GM18511 (cell line): ENCODE measurements at regions not wholly inside any gene's neighbourhood (a gene's known extent, or its start where the extent isn't known, plus 50 kb on each side); places are given as distances from the start of the nearest gene placed in this dataset.

Experiments used
- ATAC-seq: cut with Tn5 transposase; IDR thresholded peaks from one replicate; pipeline ENCODE4 v1.9.1; 2021; ENCODE audit warnings: mild to moderate bottlenecking, moderate library complexity; ENCODE audit not compliant: unreplicated experiment

DNA sequence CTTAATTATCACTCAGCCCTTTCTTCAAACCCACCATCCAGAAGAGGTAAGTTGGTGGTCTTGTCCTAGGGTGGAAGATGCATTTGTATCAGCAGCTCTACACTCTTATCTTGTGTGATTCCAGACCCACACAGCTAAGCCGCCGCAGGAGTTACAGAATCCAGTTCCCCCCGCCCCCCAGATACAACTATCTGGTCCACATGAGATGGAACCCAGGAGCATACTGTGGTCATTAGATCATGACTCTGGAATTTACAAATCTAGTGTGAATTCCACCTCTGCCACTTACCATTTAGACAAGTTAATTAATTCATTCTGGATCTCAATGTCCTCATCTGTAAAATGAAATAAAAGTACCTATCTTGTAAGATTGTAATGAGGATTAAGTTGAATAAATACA lies 486.4 kb downstream of the BCL11A start:
- ATAC-seq, result no peak

DNA sequence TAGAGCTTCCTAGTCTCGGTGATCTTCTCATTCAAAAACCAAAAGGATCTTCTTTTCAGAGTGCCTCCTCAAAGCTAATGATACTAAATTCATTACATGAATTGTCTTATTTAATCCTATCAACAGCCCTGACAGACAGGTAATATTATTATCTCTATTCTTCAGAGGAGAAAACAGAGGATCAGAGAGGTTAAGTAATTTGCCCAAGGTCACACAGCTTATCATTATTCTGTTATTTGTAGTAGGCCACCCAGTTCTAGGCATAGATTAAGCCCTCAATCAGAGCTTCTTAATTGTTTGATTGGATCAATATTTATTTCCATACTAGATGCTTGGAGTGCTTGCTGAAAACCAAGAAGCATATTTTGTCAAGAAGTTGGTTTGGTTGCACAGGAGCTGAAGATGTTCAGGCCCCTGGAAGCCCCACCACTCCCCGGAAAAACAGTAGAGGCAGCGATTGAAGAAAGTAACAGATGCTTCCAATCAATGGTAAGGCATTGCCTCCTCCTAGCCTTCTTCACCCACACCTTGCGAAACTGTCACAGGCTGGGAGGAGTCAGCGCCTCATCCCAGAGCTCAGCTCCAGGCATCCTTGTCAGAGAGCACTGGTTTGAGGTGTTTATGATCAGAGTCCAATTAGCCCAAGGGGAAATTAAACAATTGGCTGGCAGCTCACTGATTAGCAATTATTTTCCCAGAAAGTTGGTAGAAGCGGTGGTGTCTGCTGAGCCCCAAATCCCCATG lies 487.2 kb downstream of the BCL11A start:
- no peak for ATAC-seq

- ATAC-seq, result no peak
Observed at GRCh38 chr2:60064687-60065389, 488.6 kb downstream of the BCL11A start.

DNA sequence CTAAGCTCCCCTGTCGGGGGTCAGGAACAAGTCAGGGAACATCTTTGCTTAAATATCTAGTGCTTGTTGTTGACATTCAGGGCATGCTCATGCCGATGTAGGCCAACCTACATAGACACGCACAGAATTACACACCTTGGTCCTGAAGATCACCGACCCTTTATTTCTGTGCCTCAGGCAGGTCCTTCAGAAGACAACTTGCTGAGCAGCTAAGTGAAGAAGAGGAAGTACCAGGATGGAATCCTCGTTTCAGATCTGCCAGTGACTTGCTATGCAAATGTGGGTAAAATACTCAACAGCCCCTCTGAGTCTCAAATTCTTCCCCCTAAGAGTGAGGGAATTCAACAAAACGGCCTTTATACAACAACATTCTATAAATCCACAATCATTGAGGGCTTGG lies 494.7 kb downstream of the BCL11A start:
- ATAC-seq, result no peak

- ATAC-seq, result no peak
Observed at GRCh38 chr2:60054571-60055340, 498.7 kb downstream of the BCL11A start.

DNA sequence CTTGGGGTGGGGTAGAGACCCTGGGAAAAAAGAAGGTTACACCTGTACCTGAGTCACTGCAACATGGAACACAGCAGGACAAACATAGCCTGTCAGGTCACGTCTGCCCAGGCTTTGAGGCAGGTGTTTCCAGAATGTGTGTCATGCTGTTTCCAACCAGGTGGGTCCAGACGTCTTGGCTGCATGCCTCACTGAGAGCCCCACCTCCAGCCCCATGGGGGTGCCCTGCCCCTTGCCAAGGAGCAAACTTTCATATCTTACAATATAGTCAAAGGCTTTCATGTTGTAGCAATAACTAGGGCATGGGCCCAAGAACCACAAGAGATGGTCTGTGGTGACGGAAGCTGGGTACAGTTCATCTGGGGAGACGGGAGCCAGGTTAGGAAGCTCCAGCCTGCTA lies 499.7 kb downstream of the BCL11A start:
- no peak for ATAC-seq

DNA sequence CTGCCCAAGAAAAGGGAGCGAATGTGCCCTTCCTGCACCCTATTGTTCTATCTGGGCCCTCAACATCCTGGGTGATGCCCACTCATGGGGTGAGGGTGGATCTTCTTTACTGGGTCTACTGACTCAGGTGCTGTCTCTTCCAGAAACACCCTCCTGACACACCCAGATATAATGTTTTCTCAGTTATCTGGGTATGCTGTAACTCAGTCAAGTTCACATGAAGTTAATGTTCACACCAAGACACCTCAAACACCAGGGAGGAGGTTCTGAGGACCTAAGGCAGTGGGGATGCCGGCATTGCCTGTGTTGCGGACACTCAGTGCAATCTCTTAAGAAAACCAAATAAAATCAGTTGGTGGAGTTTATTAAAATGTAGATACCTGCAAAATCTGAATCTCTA lies 500.9 kb downstream of the BCL11A start:
- no peak for ATAC-seq

DNA sequence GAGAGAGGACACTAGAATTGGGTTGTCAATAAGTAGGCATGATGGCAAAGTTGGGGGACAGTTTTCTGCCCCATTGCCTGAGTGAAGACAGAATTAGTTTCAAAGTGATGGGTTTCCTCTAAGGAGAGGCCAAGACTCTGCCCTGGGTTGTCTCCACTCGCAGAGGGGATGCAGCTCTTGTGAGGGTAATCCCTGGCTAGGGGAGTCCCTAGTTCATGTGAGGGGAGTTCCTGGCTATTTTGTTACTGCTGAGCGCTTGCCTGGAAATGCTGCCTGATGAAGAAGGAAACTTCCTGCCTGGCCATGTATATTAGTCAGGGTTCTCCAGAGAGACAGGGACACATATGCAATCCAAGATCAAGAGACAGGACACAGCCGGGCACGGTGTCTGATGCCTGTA lies 501.5 kb downstream of the BCL11A start:
- no peak for ATAC-seq

DNA sequence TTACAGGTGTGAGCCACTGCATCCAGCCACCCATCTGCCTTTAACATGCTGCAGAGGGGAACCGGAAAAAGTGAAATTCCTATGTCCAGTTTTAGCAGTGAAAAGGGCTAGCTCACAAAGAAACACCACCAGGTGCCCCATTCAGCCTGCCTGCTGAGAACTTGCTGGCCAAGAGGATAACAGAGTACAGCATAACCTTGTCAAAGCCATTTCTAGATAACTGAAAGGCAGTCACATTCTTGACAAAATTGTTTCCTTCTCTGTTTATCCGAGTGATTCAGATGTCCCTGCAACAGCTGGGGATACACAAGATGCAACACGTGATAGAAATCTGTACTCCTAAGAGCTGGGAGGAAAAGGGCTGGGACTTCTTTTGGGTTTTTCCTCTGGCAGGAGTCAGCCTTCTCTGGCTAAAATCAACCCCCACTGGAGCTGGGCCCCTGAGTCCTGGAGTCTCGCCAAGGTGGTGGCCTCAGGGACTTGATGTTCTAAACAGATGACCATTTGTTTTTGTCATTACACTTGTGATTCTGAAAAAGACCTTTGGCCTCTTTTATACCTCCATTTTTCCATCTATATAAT lies 505.4 kb downstream of the BCL11A start:
- no peak for ATAC-seq

- no peak for ATAC-seq
Observed at GRCh38 chr2:60047347-60047746, 506.1 kb downstream of the BCL11A start.

DNA sequence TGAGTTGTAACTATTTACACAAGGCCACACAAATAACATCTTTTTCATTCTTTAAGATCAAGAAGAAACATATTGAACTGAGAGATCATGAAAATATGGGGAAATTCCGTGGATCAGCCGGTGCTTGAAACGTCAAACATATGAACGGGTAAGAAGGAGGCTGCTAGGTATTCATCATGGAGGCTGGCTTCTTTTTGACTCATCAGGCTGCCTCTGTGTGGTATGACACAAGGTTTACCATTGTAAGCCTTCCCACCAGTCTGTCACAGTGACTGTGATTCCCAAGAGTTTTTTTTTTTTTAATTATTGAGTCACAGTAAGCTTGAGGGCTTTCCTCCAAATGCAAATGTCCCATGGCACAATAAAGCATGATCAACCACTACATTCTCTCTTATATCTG lies 506.9 kb downstream of the BCL11A start:
- ATAC-seq, result no peak

DNA sequence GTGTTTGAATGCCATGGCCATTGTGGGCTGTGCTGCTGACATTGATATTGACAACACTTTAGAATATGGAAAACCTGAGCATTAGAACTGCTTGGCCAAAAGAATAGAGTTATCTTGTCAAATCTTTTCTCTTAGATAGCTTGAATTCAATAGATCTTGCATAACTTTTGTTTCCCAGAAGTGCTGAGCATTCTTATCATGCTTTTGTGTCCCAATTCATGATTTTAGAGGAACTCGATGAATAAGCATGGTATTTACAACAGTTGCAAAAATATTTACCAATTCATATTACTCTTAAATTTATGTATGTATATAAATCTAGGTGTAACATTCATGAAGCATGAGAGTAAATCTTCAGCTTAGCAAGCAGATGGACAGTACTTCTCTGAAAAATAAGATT lies 508.0 kb downstream of the BCL11A start:
- ATAC-seq, result no peak

DNA sequence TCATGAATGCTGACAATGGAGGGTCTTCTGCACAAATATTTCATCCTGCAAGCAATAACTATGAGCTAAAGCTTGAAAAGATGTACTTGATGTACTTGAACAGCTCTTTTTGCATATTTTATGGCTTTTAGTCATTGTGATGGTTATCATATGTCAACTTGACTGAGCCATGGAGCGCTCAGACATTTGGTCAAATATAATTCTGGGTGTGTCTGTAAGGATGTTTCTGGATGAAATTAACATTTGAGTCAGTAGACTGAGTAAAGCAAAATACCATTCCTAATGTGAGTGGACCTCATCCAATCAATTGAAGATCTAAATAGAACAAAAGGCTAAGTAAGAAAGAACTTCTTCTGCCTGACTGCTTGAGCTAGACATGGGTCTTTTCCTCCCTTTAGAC lies 509.0 kb downstream of the BCL11A start:
- ATAC-seq, result no peak

DNA sequence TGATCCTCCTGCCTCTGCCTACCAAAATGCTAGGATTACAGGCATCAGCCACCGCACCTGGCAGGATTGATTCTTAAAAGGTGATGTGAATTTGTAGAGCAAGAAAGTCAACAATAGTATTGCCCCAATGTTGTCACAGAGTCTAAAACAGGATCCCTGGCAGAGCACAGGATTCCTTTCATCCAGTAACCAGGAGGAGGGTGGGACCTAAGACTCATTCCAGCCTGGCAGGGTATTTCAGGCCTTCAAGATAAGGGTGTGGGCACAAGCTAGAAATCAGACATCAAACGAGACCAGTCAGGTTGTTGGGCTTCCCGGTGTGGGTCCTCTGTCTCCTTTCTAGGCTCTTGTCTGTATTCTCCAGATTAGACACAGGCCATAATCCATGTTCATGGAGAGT lies 511.4 kb downstream of the BCL11A start:
- ATAC-seq, result no peak

DNA sequence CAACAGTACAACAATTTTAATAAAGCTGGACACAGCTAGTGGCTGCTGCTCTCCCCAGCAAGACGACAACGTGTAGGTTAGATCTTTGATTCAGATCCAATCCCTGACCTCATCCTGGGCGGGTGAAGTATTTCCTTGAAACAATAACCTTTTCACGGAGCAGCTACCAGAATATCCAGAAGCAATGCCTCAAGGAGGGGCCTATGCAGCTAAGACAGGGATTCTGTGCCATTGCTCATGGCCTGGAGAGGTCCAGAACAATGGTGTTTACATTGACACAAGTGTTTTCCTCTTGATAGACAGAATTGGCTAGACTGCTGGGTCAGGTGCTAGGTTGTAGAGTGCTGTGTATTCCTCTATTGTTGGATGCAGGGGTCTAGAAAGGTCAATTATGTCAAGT lies 520.1 kb downstream of the BCL11A start:
- no peak for ATAC-seq

- ATAC-seq, result no peak
Observed at GRCh38 chr2:60029566-60029883, 523.9 kb downstream of the BCL11A start.

DNA sequence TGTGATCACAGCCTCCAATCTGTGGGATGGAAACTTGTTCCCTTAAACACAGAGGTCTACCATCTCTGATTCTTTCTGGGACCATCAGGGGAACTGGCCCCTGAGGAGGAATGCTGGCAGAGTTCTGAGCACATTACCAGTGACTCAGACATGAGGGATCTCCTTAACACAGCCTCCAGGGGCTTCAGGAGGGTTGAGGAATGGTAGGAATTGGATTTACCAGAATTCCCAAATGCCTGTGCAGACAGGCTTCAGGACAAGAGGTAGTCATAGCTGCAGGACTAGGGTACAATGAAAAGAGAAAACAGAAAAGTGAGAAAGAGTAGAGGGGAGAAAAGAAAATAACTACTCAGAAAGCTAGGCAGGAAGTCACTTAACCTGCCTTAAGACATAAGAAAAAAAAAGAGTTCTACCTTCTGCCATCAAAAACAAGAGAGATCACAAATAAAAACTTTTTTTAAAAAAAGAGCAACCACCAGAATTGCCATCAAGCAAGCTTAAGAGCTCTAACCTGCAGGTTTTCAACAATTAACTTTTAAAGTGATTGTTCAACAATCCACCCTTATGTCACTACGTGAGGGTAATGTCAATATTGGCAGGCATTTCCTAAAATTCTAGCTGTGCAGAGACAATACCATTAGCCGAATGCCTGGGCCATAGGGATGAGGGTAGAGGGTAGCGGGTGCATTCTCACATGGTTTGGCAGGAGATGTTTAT lies 524.4 kb downstream of the BCL11A start:
- no peak for ATAC-seq

DNA sequence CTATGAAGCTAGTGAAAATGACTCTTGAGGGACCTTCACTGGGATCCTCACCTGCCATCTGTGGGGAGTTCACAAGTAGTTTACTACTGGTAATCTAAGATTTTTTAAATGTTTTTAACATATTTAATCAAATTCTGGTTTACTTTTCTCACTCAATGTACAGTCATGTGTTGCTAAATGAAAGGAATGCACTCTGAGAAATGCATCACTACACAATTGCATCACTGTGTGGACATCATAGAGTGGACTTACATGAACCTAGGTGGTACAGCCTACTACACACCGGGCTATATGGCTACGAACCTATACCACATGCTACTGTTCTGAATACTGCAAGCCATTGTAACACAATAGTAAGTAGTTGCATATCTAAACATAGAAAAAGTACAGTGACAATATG lies 528.0 kb downstream of the BCL11A start:
- ATAC-seq, result no peak

DNA sequence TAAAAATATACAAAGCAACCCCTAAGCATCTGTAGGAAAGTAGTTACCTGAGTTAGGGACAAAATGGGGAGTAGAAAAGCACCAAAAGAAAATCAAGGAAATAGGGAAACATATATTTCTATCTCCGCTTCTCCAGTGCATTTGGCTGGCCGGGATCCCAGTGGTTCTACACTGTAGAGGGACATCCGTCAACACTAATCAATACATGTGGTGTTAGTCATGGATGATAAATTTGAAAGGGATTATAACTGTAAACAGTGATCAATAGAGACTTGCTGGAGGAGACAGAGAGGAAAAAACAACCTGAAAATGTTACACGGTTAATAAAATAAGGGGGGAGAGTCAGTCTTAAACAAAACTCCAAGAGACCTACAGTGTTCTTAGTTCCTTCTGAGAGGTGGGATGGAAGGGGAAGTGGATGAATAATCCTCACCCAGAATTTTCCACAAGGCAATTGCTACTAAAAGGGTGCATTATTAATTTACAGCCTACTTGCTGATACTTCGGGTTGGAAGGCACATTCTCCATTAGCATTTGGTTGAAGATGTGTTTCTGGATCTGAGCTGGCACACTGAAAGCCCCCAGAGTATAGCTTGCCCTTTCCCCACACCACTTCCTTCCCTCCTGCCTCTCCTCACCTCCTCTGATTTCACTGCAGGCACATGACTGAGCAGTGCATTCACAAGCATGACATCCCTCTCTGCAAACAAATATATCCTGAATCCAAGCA lies 530.0 kb downstream of the BCL11A start:
- no peak for ATAC-seq

GRCh38 chr2:60007671-60008070 lies 545.8 kb downstream of the BCL11A start:
- no peak for ATAC-seq
